SK-MEL-5 (cell line): ENCODE measurements at regions not wholly inside any gene's neighbourhood (a gene's known extent, or its start where the extent isn't known, plus 50 kb on each side); places are given as distances from the start of the nearest gene placed in this dataset.

Experiments
- DNase-seq: peaks from one replicate; pipeline ENCODE4 v3.0.0-alpha.2; 2016; ENCODE audit warnings: low read depth, low spot score
- in situ Hi-C: cut with HindIII; loops from 2 replicates; pipeline ENCODE4 v1.10.0; 2016; ENCODE audit warnings: low sequenced_read_pairs, high pct_unique_total_duplicates, low pct_unique_long_range_greater_than_20kb

DNA sequence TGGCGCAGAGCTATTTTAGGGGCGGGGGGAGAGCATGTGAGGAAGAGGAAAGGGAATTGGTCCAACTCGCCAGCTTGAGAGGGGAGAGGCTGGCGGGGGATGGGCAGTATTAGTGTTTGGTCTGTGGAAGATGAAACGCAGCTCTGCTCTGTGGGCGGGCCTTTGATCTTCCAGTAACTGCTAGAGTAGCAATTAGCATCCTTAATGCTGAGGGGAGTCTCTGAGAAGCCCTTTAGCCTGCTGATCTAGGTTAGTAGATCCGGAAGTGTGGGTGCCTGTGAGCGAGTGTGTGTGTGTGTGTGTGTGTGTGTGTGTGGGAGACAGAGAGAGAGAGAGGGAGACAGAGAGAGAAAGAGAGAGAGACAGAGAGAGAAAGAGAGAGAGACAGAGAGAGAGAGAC lies 117.2 kb upstream of the BACH2 start:
- in situ Hi-C loops: no loop called here
- no peak for DNase-seq

DNA sequence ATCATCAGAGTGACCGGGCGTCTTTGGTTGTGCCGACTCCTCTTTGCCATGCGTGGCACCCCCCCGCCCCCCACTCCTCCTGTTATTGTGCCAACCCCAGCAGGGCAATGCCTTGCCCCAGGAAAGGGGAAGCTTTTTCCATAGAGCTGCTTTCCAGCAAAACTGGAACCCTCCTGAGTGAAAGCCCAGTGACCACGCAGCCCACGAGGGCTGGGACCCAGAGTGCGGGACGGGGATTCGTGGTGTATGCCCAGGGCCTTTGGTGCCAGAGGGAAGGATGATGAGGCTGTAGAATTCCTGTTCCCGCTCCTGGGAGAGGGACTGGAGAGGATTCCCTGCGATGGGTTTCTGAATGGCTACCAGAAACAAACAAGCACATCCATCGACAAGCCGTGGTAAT lies 116.8 kb upstream of the BACH2 start:
- in situ Hi-C loops: no loop called here
- no peak for DNase-seq

GRCh38 chr6:90412538-90413369 lies 116.1 kb upstream of the BACH2 start:
- in situ Hi-C loops: no loop called here
- no peak for DNase-seq

DNA sequence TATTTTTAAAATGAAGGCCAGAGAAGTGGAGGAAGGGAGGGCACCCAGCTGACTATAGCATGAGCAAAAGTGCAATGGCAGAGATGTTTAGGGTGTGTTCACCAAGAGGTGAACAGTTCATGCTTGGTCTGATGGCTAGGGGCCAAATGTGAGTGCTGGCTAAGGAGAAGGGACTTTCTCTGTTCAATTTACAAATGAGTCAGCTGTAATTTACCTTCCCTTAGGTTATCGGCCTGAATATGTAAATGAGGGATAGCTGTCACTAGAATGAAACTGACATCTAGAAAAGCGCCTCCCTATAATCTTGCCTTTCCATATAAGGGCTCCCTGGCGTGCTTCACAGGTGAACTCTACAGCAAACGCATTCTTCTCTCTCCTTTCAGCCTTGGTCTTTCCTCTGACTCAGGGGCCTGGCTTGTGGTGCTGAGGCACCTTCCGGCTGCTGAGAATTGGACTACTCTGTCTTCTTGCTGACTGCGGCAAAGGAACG lies 114.7 kb upstream of the BACH2 start:
- in situ Hi-C loops: no loop called here
- no peak for DNase-seq

- DNase-seq: no peak
- in situ Hi-C loops: no loop called here
These were observed 113.1 kb upstream of the BACH2 start for GRCh38 chr6:90409700-90410099.

- DNase-seq: no peak
- in situ Hi-C loops: no loop called here
These were observed 110.3 kb upstream of the BACH2 start for GRCh38 chr6:90406957-90407356.

DNA sequence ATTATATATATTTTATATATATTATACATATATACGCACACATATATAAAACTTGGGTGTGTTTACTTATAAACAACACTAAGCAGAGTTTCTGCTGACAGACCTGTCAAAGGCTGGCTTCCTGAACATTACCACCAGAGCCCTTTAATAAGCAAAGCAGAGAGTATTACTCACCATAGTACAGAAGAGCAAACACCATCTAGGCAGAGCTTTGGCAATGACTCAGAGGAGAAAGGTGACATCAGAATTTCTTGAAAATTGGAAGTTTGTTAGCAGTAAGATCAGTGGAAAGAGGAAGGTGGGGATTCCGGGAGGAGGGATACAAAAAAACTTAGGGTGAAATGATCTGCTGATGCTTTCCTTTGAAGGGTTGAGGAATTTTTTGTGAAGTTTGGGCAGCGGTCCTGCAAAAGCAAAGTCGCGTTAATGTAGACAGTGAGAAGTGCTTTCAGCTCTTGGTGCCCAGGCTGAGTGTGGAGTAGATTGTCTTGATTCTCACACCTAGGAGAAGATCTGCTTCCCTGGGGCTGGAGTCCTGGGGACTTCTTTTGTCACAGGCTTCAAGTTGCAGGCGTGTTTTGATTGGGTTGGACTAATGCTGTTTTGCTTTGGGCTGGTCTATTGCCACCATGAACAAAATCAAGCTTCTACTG lies 109.6 kb upstream of the BACH2 start:
- in situ Hi-C loops: no loop called here
- DNase-seq: no peak

GRCh38 chr6:90403489-90404381 lies 107.1 kb upstream of the BACH2 start:
- in situ Hi-C loops: no loop called here
- peak; percentile 64 for DNase-seq

GRCh38 chr6:90402831-90403192 lies 106.2 kb upstream of the BACH2 start:
- DNase-seq: no peak
- in situ Hi-C loops: no loop called here

- in situ Hi-C loops: no loop called here
- DNase-seq: no peak
These were observed 105.5 kb upstream of the BACH2 start for GRCh38 chr6:90401933-90402830.

GRCh38 chr6:90399970-90400369 lies 103.3 kb upstream of the BACH2 start:
- no peak for DNase-seq

GRCh38 chr6:90397929-90398674 lies 101.5 kb upstream of the BACH2 start:
- peak; percentile 3 for DNase-seq
- in situ Hi-C loops: no loop called here

More at GRCh38 chr6:90399970-90400369, 103.3 kb upstream of the BACH2 start:
- in situ Hi-C loops: no loop called here

GRCh38 chr6:90397047-90397446 lies 100.4 kb upstream of the BACH2 start:
- no peak for DNase-seq
- in situ Hi-C loops: no loop called here

DNA sequence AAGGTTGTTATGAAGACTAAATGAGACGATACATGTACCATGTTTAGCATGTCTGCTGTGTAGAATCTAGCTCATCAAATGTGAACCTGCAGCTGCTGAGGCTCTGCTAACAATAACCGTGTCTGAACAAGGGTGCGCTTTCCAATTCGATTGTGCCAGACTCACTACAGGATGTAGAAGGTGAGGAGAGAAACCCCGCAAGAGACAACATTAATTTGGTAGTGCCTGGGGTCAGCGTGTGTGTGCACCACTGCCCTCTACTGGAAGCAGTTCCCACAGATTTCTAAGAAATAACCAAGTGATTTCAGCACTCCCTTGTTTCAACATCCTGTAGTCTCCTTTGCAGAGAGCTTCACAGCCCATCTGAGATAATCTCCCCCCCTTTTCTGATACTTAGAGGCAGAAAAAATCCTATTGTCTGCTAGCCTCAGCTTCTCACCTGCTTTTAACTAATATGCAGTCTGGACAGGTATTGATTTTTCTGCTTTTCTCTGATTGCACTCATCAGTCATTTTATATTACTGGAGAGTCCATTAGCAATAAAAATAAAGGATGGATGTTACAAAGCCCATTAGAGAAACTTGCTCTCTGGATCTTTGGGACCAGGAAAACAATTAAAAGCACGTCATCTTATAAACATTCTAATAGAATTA lies 96.7 kb upstream of the BACH2 start:
- in situ Hi-C loops: no loop called here
- DNase-seq: peak; percentile 63

DNA sequence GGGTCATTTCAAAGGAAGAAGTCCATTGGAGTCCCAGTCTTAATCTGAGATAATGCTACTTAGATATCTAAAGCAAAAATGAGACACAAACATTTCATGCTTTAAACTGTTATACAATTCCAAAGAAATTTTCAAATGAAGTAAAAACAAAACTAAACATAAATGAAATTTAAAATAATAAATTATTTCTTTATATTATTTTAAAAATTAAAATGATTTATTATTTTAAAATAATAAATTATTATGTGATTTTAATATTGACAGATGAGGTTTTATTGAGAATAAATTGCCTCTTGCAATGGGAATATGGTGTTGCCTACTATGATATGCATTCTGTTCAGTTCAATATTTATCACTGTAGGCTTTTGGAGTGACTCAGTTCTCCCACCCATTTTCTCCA lies 93.7 kb upstream of the BACH2 start:
- in situ Hi-C loops: no loop called here
- DNase-seq: no peak

- in situ Hi-C loops: no loop called here
- DNase-seq: no peak
These were observed 91.8 kb upstream of the BACH2 start for GRCh38 chr6:90388395-90388794.
